ENCODE measurements at regions not wholly inside any gene's neighbourhood (a gene's known extent, or its start where the extent isn't known, plus 50 kb on each side); places are given as distances from the start of the nearest gene placed in this dataset.

DNA sequence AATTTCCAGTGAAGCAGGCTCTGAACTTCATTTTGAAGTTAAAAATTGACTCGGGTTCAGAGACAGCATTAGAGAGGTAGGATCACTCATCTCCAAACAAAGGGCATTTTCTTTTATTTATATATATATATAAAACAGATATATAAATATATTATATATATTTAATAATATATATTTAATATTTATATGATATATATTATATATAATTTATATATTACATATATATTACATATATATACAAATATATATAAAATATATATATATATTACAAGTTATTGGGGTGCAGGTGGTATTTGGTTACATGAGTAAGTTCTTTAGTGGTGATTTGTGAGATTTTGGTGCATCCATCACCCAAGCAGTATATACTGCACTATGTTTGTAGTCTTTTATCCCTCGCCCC is 320.8 kb downstream of the MAP2K6 start:
- H3K4me1 ChIP-seq (ENCODE audit: insufficient read depth, low read length) = no peaks in the 10 kb centered on the region
- H3K27me3 ChIP-seq (ENCODE audit: insufficient read depth, low read length) = no peaks in the 10 kb centered on the region
- no peak overlapping the region for H3K27ac ChIP-seq (ENCODE audit: low read depth, low read length)
- no peaks in the 10 kb centered on the region for H3K36me3 ChIP-seq (ENCODE audit: insufficient read depth, low read length)
- no peaks in the 10 kb centered on the region for H3K9me3 ChIP-seq (ENCODE audit: insufficient read depth, low read depth, low read length)
- no peak overlapping the region for H3K4me3 ChIP-seq (ENCODE audit: low read length)
- no peak overlapping the region for H3K9ac ChIP-seq (ENCODE audit: low read depth, low read length)
- 86% methylated on average over 1 of the region's 2 CpGs for WGBS

DNA sequence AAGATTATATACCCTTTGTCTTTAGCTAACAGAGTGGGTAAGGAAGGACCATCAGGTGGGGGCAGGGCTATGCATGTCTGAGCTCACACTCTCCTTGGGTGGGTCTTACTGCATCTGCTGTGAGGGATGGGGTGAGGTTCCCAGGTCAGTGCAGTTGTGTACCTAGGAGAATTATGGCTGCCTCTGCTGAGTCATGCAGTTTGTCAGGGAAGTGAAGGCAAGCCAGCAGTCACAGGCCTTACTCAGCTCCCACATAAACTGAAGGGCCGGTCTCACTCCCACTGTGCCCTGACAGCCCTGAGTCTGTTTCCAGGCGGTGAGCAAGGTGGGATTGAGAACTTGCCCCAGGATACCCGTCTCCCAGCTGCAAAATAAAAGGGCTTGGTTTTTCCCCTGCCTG is 328.6 kb downstream of the MAP2K6 start:
- H3K27me3 ChIP-seq (ENCODE audit: insufficient read depth, low read length) = no peaks in the 10 kb centered on the region

GRCh38 chr17:69744512-69745070 is 330.1 kb downstream of the MAP2K6 start:
- Histone ChIP-seq H3K4me1 (ENCODE audit: insufficient read depth, low read length) (no peaks in the 10 kb centered on the region), H3K36me3 (ENCODE audit: insufficient read depth, low read length) (no peaks in the 10 kb centered on the region), H3K9ac (ENCODE audit: low read depth, low read length) (no peak overlapping the region), H3K9me3 (ENCODE audit: insufficient read depth, low read depth, low read length) (no peaks in the 10 kb centered on the region), H3K27ac (ENCODE audit: low read depth, low read length) (no peak overlapping the region), H3K27me3 (ENCODE audit: insufficient read depth, low read length) (no peaks in the 10 kb centered on the region), H3K4me3 (ENCODE audit: low read length) (no peak overlapping the region)
- WGBS = 93% methylated on average over 5 of the region's 5 CpGs

More for the DNA sequence above, 328.6 kb downstream of the MAP2K6 start:
- no peaks in the 10 kb centered on the region for H3K36me3 ChIP-seq (ENCODE audit: insufficient read depth, low read length)
- WGBS = 91% methylated on average over 3 of the region's 3 CpGs
- no peak overlapping the region for H3K4me3 ChIP-seq (ENCODE audit: low read length)
- H3K9ac ChIP-seq (ENCODE audit: low read depth, low read length) = no peak overlapping the region
- H3K9me3 ChIP-seq (ENCODE audit: insufficient read depth, low read depth, low read length) = no peaks in the 10 kb centered on the region
- no peak overlapping the region for H3K27ac ChIP-seq (ENCODE audit: low read depth, low read length)
- no peaks in the 10 kb centered on the region for H3K4me1 ChIP-seq (ENCODE audit: insufficient read depth, low read length)

DNA sequence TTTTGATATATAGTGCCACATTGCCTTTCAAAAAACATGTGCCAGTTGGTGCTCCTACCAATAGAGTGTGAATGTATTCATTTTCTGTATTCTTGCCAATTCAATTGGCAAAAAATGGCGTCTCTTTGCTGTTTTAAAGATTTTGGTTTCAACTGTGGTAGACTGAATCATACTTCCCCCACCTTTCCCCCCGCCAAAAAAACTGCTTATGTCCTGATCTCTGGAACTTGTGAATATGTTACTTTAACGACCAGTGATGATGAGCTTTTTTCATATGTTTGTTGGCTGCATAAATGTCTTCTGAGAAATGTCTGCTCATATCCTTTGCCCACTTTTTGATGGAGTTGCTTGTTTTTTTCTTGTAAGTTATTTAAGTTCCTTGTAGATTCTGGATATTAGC is 325.1 kb upstream of the KCNJ16 start:
- H3K9ac ChIP-seq (ENCODE audit: low read depth, low read length) = no peak overlapping the region
- 93% methylated on average over 3 of the region's 3 CpGs for WGBS

GRCh38 chr17:69757688-69758430 is 317.2 kb upstream of the KCNJ16 start:
- WGBS = 87% methylated on average over 6 of the region's 7 CpGs
- Histone ChIP-seq H3K4me1 (ENCODE audit: insufficient read depth, low read length) (peaks cover 14% of the 10 kb centered on the region; the same call in 1 of the 2 replicates), H3K27me3 (ENCODE audit: insufficient read depth, low read length) (no peaks in the 10 kb centered on the region), H3K27ac (ENCODE audit: low read depth, low read length) (no peak overlapping the region), H3K4me3 (ENCODE audit: low read length) (no peak overlapping the region), H3K9ac (ENCODE audit: low read depth, low read length) (no peak overlapping the region), H3K9me3 (ENCODE audit: insufficient read depth, low read depth, low read length) (no peaks in the 10 kb centered on the region), H3K36me3 (ENCODE audit: insufficient read depth, low read length) (no peaks in the 10 kb centered on the region)

More for the DNA sequence above, 325.1 kb upstream of the KCNJ16 start:
- no peak overlapping the region for H3K27ac ChIP-seq (ENCODE audit: low read depth, low read length)
- no peaks in the 10 kb centered on the region for H3K27me3 ChIP-seq (ENCODE audit: insufficient read depth, low read length)
- no peaks in the 10 kb centered on the region for H3K9me3 ChIP-seq (ENCODE audit: insufficient read depth, low read depth, low read length)
- H3K4me3 ChIP-seq (ENCODE audit: low read length) = no peak overlapping the region
- no peaks in the 10 kb centered on the region for H3K4me1 ChIP-seq (ENCODE audit: insufficient read depth, low read length)
- no peaks in the 10 kb centered on the region for H3K36me3 ChIP-seq (ENCODE audit: insufficient read depth, low read length)

DNA sequence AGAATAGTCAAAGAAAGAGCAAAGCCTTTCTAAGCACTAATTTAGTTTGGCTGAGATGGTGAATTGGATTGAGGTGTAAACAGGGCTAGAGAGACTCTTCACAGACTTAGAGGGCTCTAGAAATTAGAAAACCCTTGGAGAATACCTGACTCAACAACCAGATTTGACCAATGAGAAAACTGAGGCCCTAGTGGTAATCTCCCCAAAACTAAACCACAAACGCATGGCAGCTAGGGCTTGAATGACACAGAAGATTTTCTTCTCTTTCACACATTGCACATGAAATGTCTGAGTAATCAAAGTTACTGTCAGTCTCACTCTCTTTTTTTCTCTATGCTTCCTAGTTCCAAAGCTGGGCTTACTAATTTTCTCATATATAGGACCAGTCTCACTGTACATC is 314.5 kb upstream of the KCNJ16 start:
- no peaks in the 10 kb centered on the region for H3K27me3 ChIP-seq (ENCODE audit: insufficient read depth, low read length)
- no peak overlapping the region for H3K4me3 ChIP-seq (ENCODE audit: low read length)
- H3K27ac ChIP-seq (ENCODE audit: low read depth, low read length) = no peak overlapping the region
- H3K36me3 ChIP-seq (ENCODE audit: insufficient read depth, low read length) = no peaks in the 10 kb centered on the region
- no peak overlapping the region for H3K9ac ChIP-seq (ENCODE audit: low read depth, low read length)
- 84% methylated on average over 1 of the region's 1 CpG for WGBS
- no peaks in the 10 kb centered on the region for H3K9me3 ChIP-seq (ENCODE audit: insufficient read depth, low read depth, low read length)
- H3K4me1 ChIP-seq (ENCODE audit: insufficient read depth, low read length) = peaks cover 14% of the 10 kb centered on the region; the same call in 1 of the 2 replicates

GRCh38 chr17:69761011-69761410 is 314.0 kb upstream of the KCNJ16 start:
- Histone ChIP-seq H3K36me3 (ENCODE audit: insufficient read depth, low read length) (no peaks in the 10 kb centered on the region), H3K9me3 (ENCODE audit: insufficient read depth, low read depth, low read length) (no peaks in the 10 kb centered on the region), H3K27me3 (ENCODE audit: insufficient read depth, low read length) (no peaks in the 10 kb centered on the region), H3K4me1 (ENCODE audit: insufficient read depth, low read length) (peaks cover 14% of the 10 kb centered on the region; the same call in 1 of the 2 replicates), H3K27ac (ENCODE audit: low read depth, low read length) (no peak overlapping the region), H3K4me3 (ENCODE audit: low read length) (no peak overlapping the region), H3K9ac (ENCODE audit: low read depth, low read length) (no peak overlapping the region)
- 34% methylated on average over 1 of the region's 1 CpG for WGBS

GRCh38 chr17:69761767-69762321 is 313.2 kb upstream of the KCNJ16 start:
- H3K4me3 ChIP-seq (ENCODE audit: low read length) = no peak overlapping the region
- H3K36me3 ChIP-seq (ENCODE audit: insufficient read depth, low read length) = no peaks in the 10 kb centered on the region
- WGBS = 77% methylated on average over 4 of the region's 4 CpGs
- no peak overlapping the region for H3K9ac ChIP-seq (ENCODE audit: low read depth, low read length)
- peaks cover 14% of the 10 kb centered on the region; the same call in 1 of the 2 replicates for H3K4me1 ChIP-seq (ENCODE audit: insufficient read depth, low read length)
- H3K27me3 ChIP-seq (ENCODE audit: insufficient read depth, low read length) = no peaks in the 10 kb centered on the region
- H3K27ac ChIP-seq (ENCODE audit: low read depth, low read length) = peak overlapping the region; percentile 60; the same call in 1 of the 2 replicates
- H3K9me3 ChIP-seq (ENCODE audit: insufficient read depth, low read depth, low read length) = no peaks in the 10 kb centered on the region

- peak overlapping the region; percentile 60; the same call in 1 of the 2 replicates for H3K27ac ChIP-seq (ENCODE audit: low read depth, low read length)
- 75% methylated on average over 1 of the region's 1 CpG for WGBS
- no peak overlapping the region for H3K9ac ChIP-seq (ENCODE audit: low read depth, low read length)
- H3K36me3 ChIP-seq (ENCODE audit: insufficient read depth, low read length) = no peaks in the 10 kb centered on the region
- H3K27me3 ChIP-seq (ENCODE audit: insufficient read depth, low read length) = no peaks in the 10 kb centered on the region
- H3K4me1 ChIP-seq (ENCODE audit: insufficient read depth, low read length) = peaks cover 14% of the 10 kb centered on the region; the same call in 1 of the 2 replicates
- H3K4me3 ChIP-seq (ENCODE audit: low read length) = no peak overlapping the region
- H3K9me3 ChIP-seq (ENCODE audit: insufficient read depth, low read depth, low read length) = no peaks in the 10 kb centered on the region
Measured at GRCh38 chr17:69762359-69762758, 312.7 kb upstream of the KCNJ16 start.

DNA sequence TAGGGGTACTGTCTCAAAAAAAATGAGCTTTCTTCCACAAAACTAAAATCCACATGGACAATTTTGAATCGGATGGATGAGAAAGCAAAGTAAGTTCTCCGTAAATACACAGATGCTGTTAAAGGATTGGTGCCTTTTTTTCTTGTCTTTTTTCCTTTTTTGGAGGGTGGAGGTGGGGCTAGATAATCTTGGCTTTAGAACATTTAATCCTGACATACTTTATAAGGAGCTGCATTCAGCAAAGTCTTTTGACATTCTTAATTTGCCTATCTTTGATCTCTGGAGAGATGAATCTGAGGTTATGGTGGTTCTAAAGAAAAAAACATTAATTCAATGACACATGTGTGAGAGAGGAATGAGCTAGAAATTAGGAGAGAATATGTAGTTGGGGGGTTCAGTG is 312.3 kb upstream of the KCNJ16 start:
- Histone ChIP-seq H3K9me3 (ENCODE audit: insufficient read depth, low read depth, low read length) (no peaks in the 10 kb centered on the region), H3K27ac (ENCODE audit: low read depth, low read length) (no peak overlapping the region; the same call in 1 of the 2 replicates), H3K4me3 (ENCODE audit: low read length) (no peak overlapping the region), H3K9ac (ENCODE audit: low read depth, low read length) (no peak overlapping the region), H3K4me1 (ENCODE audit: insufficient read depth, low read length) (peaks cover 14% of the 10 kb centered on the region; the same call in 1 of the 2 replicates), H3K36me3 (ENCODE audit: insufficient read depth, low read length) (no peaks in the 10 kb centered on the region), H3K27me3 (ENCODE audit: insufficient read depth, low read length) (no peaks in the 10 kb centered on the region)
- WGBS = 100% methylated on average over 2 of the region's 2 CpGs

DNA sequence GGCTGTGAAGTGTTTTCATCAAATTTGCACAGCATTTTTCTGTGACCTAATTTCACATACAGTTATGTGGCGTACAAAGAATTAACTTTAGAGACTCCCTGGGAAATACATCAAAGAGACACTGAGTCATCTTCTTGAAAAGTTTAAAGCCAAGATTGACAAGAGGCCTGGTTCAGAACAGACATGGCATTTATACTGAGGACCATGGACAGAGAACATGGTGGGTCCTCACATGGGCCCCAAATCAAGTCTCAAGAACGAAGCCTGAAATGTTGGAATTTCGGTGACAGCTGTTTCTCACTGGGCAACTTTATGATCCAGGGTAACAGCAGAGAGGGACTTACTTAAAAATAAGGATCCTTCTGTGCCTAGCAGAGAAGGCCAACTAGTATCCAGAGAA is 311.5 kb upstream of the KCNJ16 start:
- Histone ChIP-seq H3K4me3 (ENCODE audit: low read length) (no peak overlapping the region), H3K4me1 (ENCODE audit: insufficient read depth, low read length) (peaks cover 14% of the 10 kb centered on the region; the same call in 1 of the 2 replicates), H3K27me3 (ENCODE audit: insufficient read depth, low read length) (no peaks in the 10 kb centered on the region), H3K27ac (ENCODE audit: low read depth, low read length) (no peak overlapping the region), H3K9ac (ENCODE audit: low read depth, low read length) (no peak overlapping the region), H3K9me3 (ENCODE audit: insufficient read depth, low read depth, low read length) (no peaks in the 10 kb centered on the region), H3K36me3 (ENCODE audit: insufficient read depth, low read length) (no peaks in the 10 kb centered on the region)
- 84% methylated on average over 3 of the region's 3 CpGs for WGBS

Measured in HUES64 (cell line).